ENCODE measurements at regions not wholly inside any gene's neighbourhood (a gene's known extent, or its start where the extent isn't known, plus 50 kb on each side); places are given as distances from the start of the nearest gene placed in this dataset.
A peak's percentile ranks its signal among the peaks of the same experiment; 100 is the strongest.

GRCh38 chr7:50838675-50839377 is 56.1 kb upstream of the GRB10 start (continued):
- TF ChIP-seq REST (IDR thresholded peaks at IDR 0.05) = no peak
- TF ChIP-seq ZFP36 (IDR thresholded peaks at IDR 0.05; ENCODE audit: borderline replicate concordance, partially characterized antibody) = no peak
- no peak; the same call in 1 of the 2 replicates for TF ChIP-seq ATOH8 (CRISPR knock-in tag; IDR thresholded peaks at IDR 0.05; ENCODE audit: low read depth)
- TF ChIP-seq PBX3 (IDR thresholded peaks at IDR 0.05) = no peak

DNA sequence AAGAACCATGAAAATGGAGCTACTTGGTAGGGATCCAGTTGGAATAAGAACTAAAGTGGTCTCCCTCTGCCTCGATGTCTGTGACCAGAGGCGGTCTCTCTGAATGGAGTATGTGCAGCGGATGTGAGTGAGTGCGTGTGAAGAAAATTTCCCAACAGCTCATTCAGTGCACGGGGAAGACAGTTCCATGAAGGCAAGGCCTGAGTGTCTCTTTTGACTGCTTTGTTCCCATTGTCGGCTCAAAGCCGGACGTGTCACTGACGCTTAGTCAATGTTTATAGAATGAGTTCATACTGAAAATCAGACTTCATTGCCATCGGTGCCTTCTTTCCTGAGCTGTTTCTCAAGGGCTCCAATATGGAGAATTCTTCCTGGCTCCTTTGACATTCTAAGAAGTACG is 55.3 kb upstream of the GRB10 start:
- ChIA-PET CTCF (interaction anchor here (1.0 to 2.6 kb wide), 8 partner anchors 8 to 303 kb away, joined by 3 to 14 read pairs (median 7); no protein-coding TSS in a partner anchor), POLR2A (interaction anchor here (1.1 kb wide), 1 partner anchor 11 kb away, joined by 3 read pairs; no protein-coding TSS in a partner anchor)
- Histone ChIP-seq H3K4me1 (peaks cover 54% of the 10 kb centered on the region), H3K27ac (peak overlapping the region; percentile 73 to 85), H3K4me2 (peak overlapping the region; percentile 38), H3K4me3 (no peak overlapping the region), H3K9me3 (no peaks in the 10 kb centered on the region)
- ATAC-seq = peak; percentile 60 to 72
- DNase-seq (ENCODE audit: low read depth in 1 of 2, low spot score in 1 of 2) = peak; percentile 43 to 83
- 12% methylated on average over 11 of the region's 11 CpGs for WGBS (ENCODE audit: missing lambda C conversion rate)
- FAIRE-seq = peak; percentile 51
- TF ChIP-seq GATA3 (IDR thresholded peaks at IDR 0.05; ENCODE audit: borderline replicate concordance) = peak; percentile 61; the same call in 1 of the 2 replicates
- TF ChIP-seq, protein P1, sequence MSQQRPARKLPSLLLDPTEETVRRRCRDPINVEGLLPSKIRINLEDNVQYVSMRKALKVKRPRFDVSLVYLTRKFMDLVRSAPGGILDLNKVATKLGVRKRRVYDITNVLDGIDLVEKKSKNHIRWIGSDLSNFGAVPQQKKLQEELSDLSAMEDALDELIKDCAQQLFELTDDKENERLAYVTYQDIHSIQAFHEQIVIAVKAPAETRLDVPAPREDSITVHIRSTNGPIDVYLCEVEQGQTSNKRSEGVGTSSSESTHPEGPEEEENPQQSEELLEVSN (IDR thresholded peaks at IDR 0.05; ENCODE audit: borderline replicate concordance, low read depth) = peak; percentile 16; the same call in 1 of the 2 replicates
- no peak for TF ChIP-seq ZNF302 (CRISPR knock-in tag; IDR thresholded peaks at IDR 0.05)
- TF ChIP-seq CEBPB (IDR thresholded peaks at IDR 0.05) = peak in 1 of 2 experiments; percentile 55; a peak in 1 of 4 replicates
- TF ChIP-seq NPAS2 (CRISPR knock-in tag; IDR thresholded peaks at IDR 0.05; ENCODE audit: borderline replicate concordance) = no peak
- peak; percentile 66; the same call in 1 of the 2 replicates for TF ChIP-seq MAX (IDR thresholded peaks at IDR 0.05)
- peak; percentile 46 to 58; a peak in 2 of 5 replicates for TF ChIP-seq EP300 (IDR thresholded peaks at IDR 0.05)
- TF ChIP-seq MYC (IDR thresholded peaks at IDR 0.05; ENCODE audit: borderline replicate concordance, low read length) = no peak
- peak; percentile 64; the same call in 1 of the 2 replicates for TF ChIP-seq ATOH8 (CRISPR knock-in tag; IDR thresholded peaks at IDR 0.05; ENCODE audit: low read depth)
- TF ChIP-seq FOXS1 (CRISPR knock-in tag; IDR thresholded peaks at IDR 0.05) = peak; percentile 57; the same call in 1 of the 2 replicates
- no peak for TF ChIP-seq HMGXB4 (CRISPR knock-in tag; IDR thresholded peaks at IDR 0.05; ENCODE audit: borderline replicate concordance)
- TF ChIP-seq ZSCAN20 (CRISPR knock-in tag; IDR thresholded peaks at IDR 0.05) = peak; percentile 38; the same call in 1 of the 2 replicates
- peak in 1 of 2 experiments; percentile 45; a peak in 1 of 5 replicates for TF ChIP-seq JUN (IDR thresholded peaks at IDR 0.05)
- no peak for TF ChIP-seq CHD4 (IDR thresholded peaks at IDR 0.05; ENCODE audit: borderline replicate concordance)
- TF ChIP-seq FOSL2 (IDR thresholded peaks at IDR 0.05) = peak; percentile 72
- TF ChIP-seq FOSL2 (CRISPR knock-in tag; IDR thresholded peaks at IDR 0.05) = peak; percentile 81
- peak; percentile 71; the same call in 1 of the 2 replicates for TF ChIP-seq JUNB (IDR thresholded peaks at IDR 0.05)
- peak; percentile 28; the same call in 1 of the 3 replicates for TF ChIP-seq SMC3 (IDR thresholded peaks at IDR 0.05)
- TF ChIP-seq RCOR1 (IDR thresholded peaks at IDR 0.05; ENCODE audit: low read depth, low read length) = no peak

All from A549 (cell line).